ENCODE measurements at regions not wholly inside any gene's neighbourhood (a gene's known extent, or its start where the extent isn't known, plus 50 kb on each side); places are given as distances from the start of the nearest gene placed in this dataset.

GRCh38 chr15:36484038-36484778 is 95.2 kb upstream of the CDIN1 start:
- CTCF ChIA-PET, result no interaction called here
- no peak for ATAC-seq
- Histone ChIP-seq H3K4me2 (no peak overlapping the region), H3K4me3 (no peak overlapping the region), H3K9me3 (no peaks in the 10 kb centered on the region), H3K4me1 (0 out of 3 replicates have a peak, but pooled peaks cover 2% of the 10 kb centered on the region), H3K27ac (no peak overlapping the region)
- no peak for FAIRE-seq
- POLR2A ChIA-PET, result no interaction called here
- DNase-seq (ENCODE audit: low read depth in 1 of 2, low spot score in 1 of 2), result no peak
- no peak for TF ChIP-seq RAD21 (conservative IDR thresholded peaks at IDR 0.05 in 1 of 2, IDR thresholded peaks at IDR 0.05 in 1 of 2)
- no peak for TF ChIP-seq RCOR1 (IDR thresholded peaks at IDR 0.05; ENCODE audit: low read depth, low read length)
- TF ChIP-seq SMC3 (IDR thresholded peaks at IDR 0.05), result no peak
- no peak for TF ChIP-seq ELK1 (IDR thresholded peaks at IDR 0.05; ENCODE audit: low read depth, low read length)
- no peak for TF ChIP-seq ZSCAN20 (CRISPR knock-in tag; IDR thresholded peaks at IDR 0.05)
- TF ChIP-seq MYC (IDR thresholded peaks at IDR 0.05; ENCODE audit: borderline replicate concordance, low read length), result no peak
- TF ChIP-seq HOXB13 (CRISPR knock-in tag; IDR thresholded peaks at IDR 0.05; ENCODE audit: low read depth), result no peak
- TF ChIP-seq TP53 (CRISPR knock-in tag; IDR thresholded peaks at IDR 0.05), result no peak
- TF ChIP-seq PHF8 (IDR thresholded peaks at IDR 0.05; ENCODE audit: borderline replicate concordance, low read depth), result no peak
- no peak for TF ChIP-seq HDAC2 (IDR thresholded peaks at IDR 0.05)
- TF ChIP-seq REST (IDR thresholded peaks at IDR 0.05), result no peak
- WGBS (ENCODE audit: missing lambda C conversion rate), result 91% methylated on average over 2 of the region's 2 CpGs

GRCh38 chr15:36491912-36492311 is 87.5 kb upstream of the CDIN1 start:
- H3K4me3 ChIP-seq, result no peak overlapping the region
- ATAC-seq (no peak), FAIRE-seq (no peak), DNase-seq (ENCODE audit: low read depth in 1 of 2, low spot score in 1 of 2) (no peak)
- H3K4me1 ChIP-seq, result peaks cover 10% of the 10 kb centered on the region; the same call in 1 of the 3 replicates
- TF ChIP-seq, protein P1, sequence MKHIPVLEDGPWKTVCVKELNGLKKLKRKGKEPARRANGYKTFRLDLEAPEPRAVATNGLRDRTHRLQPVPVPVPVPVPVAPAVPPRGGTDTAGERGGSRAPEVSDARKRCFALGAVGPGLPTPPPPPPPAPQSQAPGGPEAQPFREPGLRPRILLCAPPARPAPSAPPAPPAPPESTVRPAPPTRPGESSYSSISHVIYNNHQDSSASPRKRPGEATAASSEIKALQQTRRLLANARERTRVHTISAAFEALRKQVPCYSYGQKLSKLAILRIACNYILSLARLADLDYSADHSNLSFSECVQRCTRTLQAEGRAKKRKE (CRISPR knock-in tag; IDR thresholded peaks at IDR 0.05; ENCODE audit: low read depth), result no peak
- no peak for TF ChIP-seq CBX2 (IDR thresholded peaks at IDR 0.05; ENCODE audit: borderline replicate concordance, low read depth)
- TF ChIP-seq NPAS2 (CRISPR knock-in tag; IDR thresholded peaks at IDR 0.05; ENCODE audit: borderline replicate concordance), result no peak
- no peak overlapping the region for H3K4me2 ChIP-seq
- no peak overlapping the region for H3K27ac ChIP-seq
- WGBS (ENCODE audit: missing lambda C conversion rate), result 97% methylated on average over 4 of the region's 4 CpGs
- CTCF ChIA-PET, result interaction anchor here (2.2 kb wide), 1 partner anchor 9 kb away, joined by 11 read pairs; no protein-coding TSS in a partner anchor
- H3K9me3 ChIP-seq, result no peaks in the 10 kb centered on the region
- POLR2A ChIA-PET, result no interaction called here

DNA sequence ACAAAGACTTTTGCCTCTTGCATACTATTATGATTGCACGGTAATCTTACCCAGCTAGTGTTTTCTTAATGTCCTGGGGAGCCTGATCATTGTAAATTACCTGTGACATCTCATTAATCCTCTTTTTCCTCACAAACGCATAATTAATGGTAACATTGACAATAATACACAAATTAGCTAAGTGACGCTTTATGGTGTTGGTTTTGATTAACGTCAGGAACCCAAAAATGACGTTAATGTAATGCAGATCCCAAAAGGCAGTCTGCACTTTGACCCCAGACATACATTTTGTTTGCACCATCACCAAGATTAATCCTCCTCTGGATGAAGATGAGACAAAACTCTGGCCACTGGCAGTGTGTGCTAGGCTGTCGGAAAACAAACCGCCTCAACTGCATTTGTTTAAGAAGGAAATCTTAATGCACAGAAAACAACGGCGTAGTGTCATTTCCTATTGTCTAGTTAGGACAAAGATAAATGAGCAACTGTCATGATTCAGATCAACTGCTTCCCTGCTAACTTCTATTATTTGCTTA is 83.9 kb upstream of the CDIN1 start:
- Histone ChIP-seq H3K27ac (no peak overlapping the region), H3K9me3 (no peaks in the 10 kb centered on the region), H3K4me1 (peaks cover 20% of the 10 kb centered on the region), H3K4me2 (no peak overlapping the region), H3K4me3 (no peak overlapping the region)
- no peak for FAIRE-seq
- no peak for ATAC-seq
- 89% methylated on average over 9 of the region's 9 CpGs for WGBS (ENCODE audit: missing lambda C conversion rate)
- no peak for DNase-seq (ENCODE audit: low read depth in 1 of 2, low spot score in 1 of 2)
- CTCF ChIA-PET, result no interaction called here
- POLR2A ChIA-PET, result no interaction called here
- TF ChIP-seq, protein P2, sequence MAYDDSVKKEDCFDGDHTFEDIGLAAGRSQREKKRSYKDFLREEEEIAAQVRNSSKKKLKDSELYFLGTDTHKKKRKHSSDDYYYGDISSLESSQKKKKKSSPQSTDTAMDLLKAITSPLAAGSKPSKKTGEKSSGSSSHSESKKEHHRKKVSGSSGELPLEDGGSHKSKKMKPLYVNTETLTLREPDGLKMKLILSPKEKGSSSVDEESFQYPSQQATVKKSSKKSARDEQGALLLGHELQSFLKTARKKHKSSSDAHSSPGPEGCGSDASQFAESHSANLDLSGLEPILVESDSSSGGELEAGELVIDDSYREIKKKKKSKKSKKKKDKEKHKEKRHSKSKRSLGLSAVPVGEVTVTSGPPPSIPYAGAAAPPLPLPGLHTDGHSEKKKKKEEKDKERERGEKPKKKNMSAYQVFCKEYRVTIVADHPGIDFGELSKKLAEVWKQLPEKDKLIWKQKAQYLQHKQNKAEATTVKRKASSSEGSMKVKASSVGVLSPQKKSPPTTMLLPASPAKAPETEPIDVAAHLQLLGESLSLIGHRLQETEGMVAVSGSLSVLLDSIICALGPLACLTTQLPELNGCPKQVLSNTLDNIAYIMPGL (CRISPR knock-in tag; IDR thresholded peaks at IDR 0.05; ENCODE audit: borderline replicate concordance), result no peak
- no peak for TF ChIP-seq JUN (IDR thresholded peaks at IDR 0.05)
- no peak for TF ChIP-seq GATA3 (IDR thresholded peaks at IDR 0.05; ENCODE audit: borderline replicate concordance)
- TF ChIP-seq HDAC2 (IDR thresholded peaks at IDR 0.05), result no peak
- TF ChIP-seq ZFP36 (IDR thresholded peaks at IDR 0.05; ENCODE audit: borderline replicate concordance, partially characterized antibody), result no peak
- no peak for TF ChIP-seq PHF8 (IDR thresholded peaks at IDR 0.05; ENCODE audit: borderline replicate concordance, low read depth)
- no peak for TF ChIP-seq USF2 (IDR thresholded peaks at IDR 0.05)
